Activated naive CD8-positive, alpha-beta T cell treated with anti-CD3 and anti-CD28 coated beads, Interleukin-2, amount 50 U/mL, for 24 hours (primary cell): ENCODE measurements at regions not wholly inside any gene's neighbourhood (a gene's known extent, or its start where the extent isn't known, plus 50 kb on each side); places are given as distances from the start of the nearest gene placed in this dataset.

ENCODE experiments used
- ATAC-seq: fragments of 150-1000 bp; cut with Tn5 transposase; one replicate; pipeline ENCODE4 v1.10.0; 2021
- DNase-seq: peaks from one replicate; pipeline ENCODE4 v3.0.0; 2021
- H3K27ac Mint-ChIP-seq: one replicate; pipeline ENCODE4 v1.8.0; 2021; ENCODE audit warnings: mild to moderate bottlenecking, mixed read lengths
- H3K27me3 Mint-ChIP-seq: one replicate; pipeline ENCODE4 v1.8.0; 2021; ENCODE audit warnings: mixed read lengths
- H3K36me3 Mint-ChIP-seq: one replicate; pipeline ENCODE4 v1.8.0; 2021; ENCODE audit warnings: low read depth, mixed read lengths
- H3K4me1 Mint-ChIP-seq: one replicate; pipeline ENCODE4 v1.8.0; 2021; ENCODE audit warnings: mixed read lengths
- H3K4me3 Mint-ChIP-seq: one replicate; pipeline ENCODE4 v1.8.0; 2021; ENCODE audit warnings: mild to moderate bottlenecking, moderate library complexity, mixed read lengths
- H3K9me3 Mint-ChIP-seq: one replicate; pipeline ENCODE4 v1.8.0; 2021; ENCODE audit warnings: mixed read lengths

DNA sequence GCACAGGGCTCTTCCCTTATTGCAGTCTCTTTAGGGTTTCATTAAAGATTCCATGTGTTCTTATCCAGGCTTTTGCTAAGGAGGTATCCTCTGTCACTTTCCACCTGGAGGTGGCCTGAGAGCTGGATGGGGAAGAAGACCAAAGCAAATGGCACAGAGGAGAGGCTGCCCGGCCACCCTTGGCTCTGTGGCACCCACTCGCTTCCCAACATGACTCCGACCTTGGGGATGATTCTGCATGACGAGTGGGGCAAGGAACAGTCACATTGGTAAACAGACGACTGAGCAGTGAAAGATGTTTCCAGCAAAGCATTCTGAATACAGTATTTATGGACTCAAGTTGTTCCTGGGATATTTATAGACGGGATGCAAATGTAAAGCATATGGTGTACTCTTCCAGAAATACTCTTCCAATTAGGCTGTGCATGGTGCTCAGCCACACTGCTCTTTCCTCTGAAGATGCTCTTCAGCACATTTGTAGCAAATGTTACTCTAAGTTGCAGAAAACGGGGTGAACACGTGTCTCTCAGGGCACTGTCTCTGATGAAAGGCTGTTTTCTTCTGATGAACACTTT lies 377.1 kb upstream of the HS6ST1 start:
- peaks cover 2% of the 10 kb centered on the region for H3K27me3 Mint-ChIP-seq
- H3K9me3 Mint-ChIP-seq, result no peaks in the 10 kb centered on the region
- no peak overlapping the region for H3K4me3 Mint-ChIP-seq
- no peak for ATAC-seq
- H3K27ac Mint-ChIP-seq, result no peak overlapping the region
- DNase-seq, result no peak
- no peaks in the 10 kb centered on the region for H3K4me1 Mint-ChIP-seq
- H3K36me3 Mint-ChIP-seq, result no peaks in the 10 kb centered on the region

DNA sequence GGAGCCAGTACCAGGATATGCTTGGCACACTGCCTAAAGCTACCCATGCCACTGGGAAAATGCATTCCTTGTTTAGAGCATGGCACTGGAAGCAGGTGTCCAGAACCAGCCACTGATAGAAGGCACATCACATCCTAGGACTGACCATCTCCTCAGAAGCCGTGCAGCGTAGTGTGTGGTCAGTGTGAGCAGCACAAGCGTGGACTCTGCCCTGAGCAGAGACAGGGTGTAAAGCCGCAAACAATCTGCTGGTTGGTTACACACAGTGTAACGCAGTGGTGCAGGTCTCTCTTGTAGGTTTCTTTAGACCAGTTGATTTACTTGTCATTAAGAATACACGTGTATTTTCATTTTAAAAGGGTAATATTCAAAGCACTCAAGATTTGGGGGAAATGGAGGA lies 377.8 kb upstream of the HS6ST1 start:
- ATAC-seq (no peak), DNase-seq (no peak)
- Mint-ChIP-seq H3K27me3 (no peaks in the 10 kb centered on the region), H3K4me1 (no peaks in the 10 kb centered on the region), H3K4me3 (no peak overlapping the region), H3K9me3 (no peaks in the 10 kb centered on the region), H3K36me3 (no peaks in the 10 kb centered on the region), H3K27ac (no peak overlapping the region)

DNA sequence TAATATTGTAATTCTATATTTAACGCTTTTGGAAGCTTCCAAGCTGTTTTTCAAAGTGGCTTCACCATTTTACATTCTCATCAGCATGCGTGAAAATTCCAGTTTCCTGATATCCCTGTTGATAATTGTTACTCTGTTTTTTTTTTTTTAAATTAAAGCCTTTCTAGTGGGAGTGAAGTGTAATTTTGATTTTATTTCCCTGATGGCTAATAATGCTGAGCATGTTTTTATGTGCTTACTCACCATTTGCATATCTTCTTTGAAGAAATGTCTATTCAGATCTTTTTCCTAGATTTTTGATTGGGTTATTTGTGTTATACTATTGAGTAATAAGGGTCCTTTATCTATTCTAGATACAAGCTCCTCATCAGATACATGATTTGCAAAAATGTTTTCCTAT lies 382.8 kb upstream of the HS6ST1 start:
- Mint-ChIP-seq H3K4me1 (no peaks in the 10 kb centered on the region), H3K27me3 (peaks cover 6% of the 10 kb centered on the region), H3K36me3 (no peaks in the 10 kb centered on the region), H3K9me3 (peaks cover 10% of the 10 kb centered on the region), H3K4me3 (no peak overlapping the region), H3K27ac (no peak overlapping the region)
- ATAC-seq (no peak), DNase-seq (no peak)

DNA sequence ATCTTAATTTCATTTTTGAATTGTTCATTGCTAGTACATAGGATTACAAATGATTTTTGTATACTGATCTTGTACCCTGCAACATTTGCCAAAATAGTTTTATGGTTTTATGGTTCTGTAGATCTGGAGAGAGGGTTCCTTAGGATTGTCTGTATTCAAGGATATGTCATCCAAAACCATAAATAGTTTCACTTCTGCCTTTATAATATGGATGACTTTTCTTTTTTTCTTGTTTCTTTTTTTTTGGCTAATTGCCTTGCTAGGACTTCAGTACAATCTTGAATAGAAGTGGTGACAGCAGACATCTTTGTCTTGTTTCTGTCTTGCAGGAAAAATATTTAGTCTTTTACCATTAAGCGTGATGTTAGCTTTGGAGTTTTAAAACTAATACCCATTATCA lies 383.9 kb upstream of the HS6ST1 start:
- H3K27me3 Mint-ChIP-seq, result peaks cover 6% of the 10 kb centered on the region
- H3K9me3 Mint-ChIP-seq, result peaks cover 11% of the 10 kb centered on the region

GRCh38 chr2:128708106-128708816 lies 389.6 kb upstream of the HS6ST1 start:
- DNase-seq (no peak), ATAC-seq (no peak)
- Mint-ChIP-seq H3K4me1 (no peaks in the 10 kb centered on the region), H3K36me3 (peaks cover 1% of the 10 kb centered on the region), H3K27ac (no peak overlapping the region), H3K27me3 (peaks cover 13% of the 10 kb centered on the region), H3K4me3 (no peak overlapping the region), H3K9me3 (peaks cover 32% of the 10 kb centered on the region)

More for the DNA sequence above, 383.9 kb upstream of the HS6ST1 start:
- Mint-ChIP-seq H3K4me3 (no peak overlapping the region), H3K4me1 (no peaks in the 10 kb centered on the region), H3K27ac (no peak overlapping the region), H3K36me3 (no peaks in the 10 kb centered on the region)
- ATAC-seq (no peak), DNase-seq (no peak)

- ATAC-seq (no peak), DNase-seq (no peak)
- no peak overlapping the region for H3K27ac Mint-ChIP-seq
- no peak overlapping the region for H3K4me3 Mint-ChIP-seq
- no peaks in the 10 kb centered on the region for H3K4me1 Mint-ChIP-seq
- H3K36me3 Mint-ChIP-seq, result peaks cover 1% of the 10 kb centered on the region
- peaks cover 27% of the 10 kb centered on the region for H3K9me3 Mint-ChIP-seq
- peaks cover 13% of the 10 kb centered on the region for H3K27me3 Mint-ChIP-seq
Observed at GRCh38 chr2:128710242-128710641, 391.6 kb upstream of the HS6ST1 start.

- Mint-ChIP-seq H3K4me1 (no peaks in the 10 kb centered on the region), H3K27me3 (peaks cover 16% of the 10 kb centered on the region), H3K9me3 (peaks cover 25% of the 10 kb centered on the region), H3K4me3 (no peak overlapping the region), H3K36me3 (peaks cover 1% of the 10 kb centered on the region), H3K27ac (no peak overlapping the region)
- DNase-seq (no peak), ATAC-seq (no peak)
Observed at GRCh38 chr2:128710729-128711128, 392.1 kb upstream of the HS6ST1 start.

DNA sequence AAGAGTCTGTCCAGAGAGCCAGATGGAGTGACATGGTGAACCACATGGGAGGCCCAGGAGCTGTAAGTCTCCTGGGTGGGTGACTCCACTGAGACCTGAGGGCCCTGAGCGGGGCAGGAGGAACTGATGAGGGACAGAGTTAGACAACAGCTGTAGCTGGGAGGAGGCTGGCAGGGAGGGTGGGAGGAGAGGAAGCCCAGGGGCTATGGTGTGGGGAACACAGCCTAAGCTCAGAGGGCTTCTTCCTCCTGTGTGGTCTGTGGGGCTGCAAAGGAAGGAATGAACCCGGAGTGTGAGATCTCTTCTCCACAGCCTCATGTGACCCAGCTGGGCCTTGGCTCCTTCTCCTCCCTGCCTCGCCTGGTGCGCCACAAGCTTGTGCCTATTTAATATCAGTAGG lies 395.6 kb upstream of the HS6ST1 start:
- no peak overlapping the region for H3K4me3 Mint-ChIP-seq
- ATAC-seq, result no peak
- DNase-seq, result no peak
- H3K9me3 Mint-ChIP-seq, result peaks cover 10% of the 10 kb centered on the region
- H3K27ac Mint-ChIP-seq, result no peak overlapping the region
- no peaks in the 10 kb centered on the region for H3K4me1 Mint-ChIP-seq
- peaks cover 24% of the 10 kb centered on the region for H3K27me3 Mint-ChIP-seq
- peaks cover 1% of the 10 kb centered on the region for H3K36me3 Mint-ChIP-seq

- peaks cover 24% of the 10 kb centered on the region for H3K27me3 Mint-ChIP-seq
- H3K4me3 Mint-ChIP-seq, result no peak overlapping the region
- ATAC-seq, result no peak
Observed at GRCh38 chr2:128714851-128715312, 396.2 kb upstream of the HS6ST1 start.

GRCh38 chr2:128715360-128715759 lies 396.7 kb upstream of the HS6ST1 start:
- H3K9me3 Mint-ChIP-seq, result no peaks in the 10 kb centered on the region
- H3K27me3 Mint-ChIP-seq, result peaks cover 24% of the 10 kb centered on the region
- H3K36me3 Mint-ChIP-seq, result no peaks in the 10 kb centered on the region
- ATAC-seq (no peak), DNase-seq (no peak)
- H3K27ac Mint-ChIP-seq, result no peak overlapping the region
- no peaks in the 10 kb centered on the region for H3K4me1 Mint-ChIP-seq
- H3K4me3 Mint-ChIP-seq, result no peak overlapping the region

More at GRCh38 chr2:128714851-128715312, 396.2 kb upstream of the HS6ST1 start:
- Mint-ChIP-seq H3K36me3 (no peaks in the 10 kb centered on the region), H3K9me3 (peaks cover 4% of the 10 kb centered on the region), H3K4me1 (no peaks in the 10 kb centered on the region), H3K27ac (no peak overlapping the region)
- DNase-seq, result no peak

- ATAC-seq, result no peak
- no peaks in the 10 kb centered on the region for H3K4me1 Mint-ChIP-seq
- H3K27ac Mint-ChIP-seq, result no peak overlapping the region
- H3K27me3 Mint-ChIP-seq, result peaks cover 24% of the 10 kb centered on the region
- no peaks in the 10 kb centered on the region for H3K36me3 Mint-ChIP-seq
- no peaks in the 10 kb centered on the region for H3K9me3 Mint-ChIP-seq
- no peak for DNase-seq
- H3K4me3 Mint-ChIP-seq, result no peak overlapping the region
Observed at GRCh38 chr2:128716299-128716721, 397.6 kb upstream of the HS6ST1 start.

- H3K27me3 Mint-ChIP-seq, result peaks cover 20% of the 10 kb centered on the region
- no peak for ATAC-seq
- no peak overlapping the region for H3K27ac Mint-ChIP-seq
- no peak for DNase-seq
- no peaks in the 10 kb centered on the region for H3K9me3 Mint-ChIP-seq
- no peaks in the 10 kb centered on the region for H3K4me1 Mint-ChIP-seq
- no peaks in the 10 kb centered on the region for H3K36me3 Mint-ChIP-seq
- no peak overlapping the region for H3K4me3 Mint-ChIP-seq
Observed at GRCh38 chr2:128717758-128718710, 399.4 kb upstream of the HS6ST1 start.

GRCh38 chr2:128720080-128721022 lies 401.7 kb upstream of the HS6ST1 start:
- DNase-seq (no peak), ATAC-seq (no peak)
- no peaks in the 10 kb centered on the region for H3K36me3 Mint-ChIP-seq
- no peaks in the 10 kb centered on the region for H3K9me3 Mint-ChIP-seq
- H3K4me3 Mint-ChIP-seq, result no peak overlapping the region
- no peaks in the 10 kb centered on the region for H3K4me1 Mint-ChIP-seq
- H3K27ac Mint-ChIP-seq, result no peak overlapping the region
- H3K27me3 Mint-ChIP-seq, result peaks cover 12% of the 10 kb centered on the region

DNA sequence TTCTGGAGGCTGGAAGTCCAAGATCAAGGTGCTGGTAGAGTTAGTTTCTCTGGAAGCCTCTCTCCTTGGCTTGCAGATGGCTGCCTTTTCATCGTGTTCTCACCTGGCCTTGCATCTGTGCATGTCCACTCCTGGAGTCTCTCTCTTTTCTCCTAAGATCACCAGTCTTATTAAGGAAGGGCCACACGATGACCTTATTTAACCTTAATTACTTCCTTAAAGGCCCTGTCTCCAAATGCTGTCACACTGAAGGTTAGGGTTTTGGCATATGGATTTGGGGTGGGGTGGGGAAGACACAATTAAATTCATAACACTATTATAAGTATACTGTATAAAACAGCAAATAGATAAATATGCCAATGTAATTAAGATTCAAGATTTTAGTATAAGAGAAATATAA lies 402.4 kb upstream of the HS6ST1 start:
- no peak for DNase-seq
- Mint-ChIP-seq H3K27ac (no peak overlapping the region), H3K9me3 (no peaks in the 10 kb centered on the region)

More for the DNA sequence above, 402.4 kb upstream of the HS6ST1 start:
- Mint-ChIP-seq H3K4me1 (no peaks in the 10 kb centered on the region), H3K36me3 (no peaks in the 10 kb centered on the region), H3K4me3 (no peak overlapping the region), H3K27me3 (peaks cover 8% of the 10 kb centered on the region)
- ATAC-seq, result no peak
